GM12872 (cell line): ENCODE measurements at regions not wholly inside any gene's neighbourhood (a gene's known extent, or its start where the extent isn't known, plus 50 kb on each side); places are given as distances from the start of the nearest gene placed in this dataset.

Experiments
- TF ChIP-seq, protein P1 (sequence below): IDR thresholded peaks from 3 replicates; pipeline ENCODE4 v1.5.1; 2011; ENCODE audit warnings: low read depth, mild to moderate bottlenecking, low read length, moderate library complexity; ENCODE audit not compliant: insufficient read depth

DNA sequence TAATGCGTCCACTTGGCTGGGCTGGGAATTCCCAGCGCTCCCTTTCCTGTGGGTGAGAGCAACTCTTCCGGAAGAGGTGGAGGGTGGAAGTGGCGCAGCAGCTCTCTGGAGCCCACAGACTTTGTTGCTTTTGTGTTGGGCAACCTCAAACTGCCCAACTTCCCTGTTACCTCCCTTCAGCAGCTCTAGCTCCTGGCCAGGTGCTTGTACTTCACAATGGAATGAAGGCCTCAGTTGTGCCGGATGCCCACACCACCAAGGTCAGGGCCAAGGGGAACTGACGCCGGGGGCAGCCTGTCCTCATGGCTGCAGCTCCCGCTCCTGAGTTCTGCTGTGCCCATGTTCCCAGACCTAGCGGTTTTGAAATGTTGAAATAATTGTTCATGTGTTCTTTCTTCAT, 322.9 kb downstream of the GALR1 start:
- TF ChIP-seq, protein P1, sequence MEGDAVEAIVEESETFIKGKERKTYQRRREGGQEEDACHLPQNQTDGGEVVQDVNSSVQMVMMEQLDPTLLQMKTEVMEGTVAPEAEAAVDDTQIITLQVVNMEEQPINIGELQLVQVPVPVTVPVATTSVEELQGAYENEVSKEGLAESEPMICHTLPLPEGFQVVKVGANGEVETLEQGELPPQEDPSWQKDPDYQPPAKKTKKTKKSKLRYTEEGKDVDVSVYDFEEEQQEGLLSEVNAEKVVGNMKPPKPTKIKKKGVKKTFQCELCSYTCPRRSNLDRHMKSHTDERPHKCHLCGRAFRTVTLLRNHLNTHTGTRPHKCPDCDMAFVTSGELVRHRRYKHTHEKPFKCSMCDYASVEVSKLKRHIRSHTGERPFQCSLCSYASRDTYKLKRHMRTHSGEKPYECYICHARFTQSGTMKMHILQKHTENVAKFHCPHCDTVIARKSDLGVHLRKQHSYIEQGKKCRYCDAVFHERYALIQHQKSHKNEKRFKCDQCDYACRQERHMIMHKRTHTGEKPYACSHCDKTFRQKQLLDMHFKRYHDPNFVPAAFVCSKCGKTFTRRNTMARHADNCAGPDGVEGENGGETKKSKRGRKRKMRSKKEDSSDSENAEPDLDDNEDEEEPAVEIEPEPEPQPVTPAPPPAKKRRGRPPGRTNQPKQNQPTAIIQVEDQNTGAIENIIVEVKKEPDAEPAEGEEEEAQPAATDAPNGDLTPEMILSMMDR: no peak

DNA sequence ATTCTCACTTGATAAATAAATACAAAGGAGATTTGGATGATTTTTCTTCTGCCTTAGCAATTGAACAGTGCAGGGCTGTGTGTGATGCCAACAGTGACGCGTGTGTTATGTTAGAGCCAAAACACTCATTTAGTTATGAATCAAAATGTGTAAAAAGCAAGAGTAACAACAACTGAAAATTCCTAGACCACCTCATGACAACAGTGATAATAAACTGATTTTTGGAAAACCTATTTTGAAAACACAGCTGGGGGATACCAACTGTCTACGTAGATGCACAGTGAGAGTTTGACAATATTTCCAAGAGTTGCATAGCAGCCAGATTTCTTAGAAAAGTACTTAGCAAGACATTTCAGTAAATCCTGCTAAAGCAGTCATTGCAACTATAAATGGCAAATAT, 323.9 kb downstream of the GALR1 start:
- TF ChIP-seq, protein P1: no peak

DNA sequence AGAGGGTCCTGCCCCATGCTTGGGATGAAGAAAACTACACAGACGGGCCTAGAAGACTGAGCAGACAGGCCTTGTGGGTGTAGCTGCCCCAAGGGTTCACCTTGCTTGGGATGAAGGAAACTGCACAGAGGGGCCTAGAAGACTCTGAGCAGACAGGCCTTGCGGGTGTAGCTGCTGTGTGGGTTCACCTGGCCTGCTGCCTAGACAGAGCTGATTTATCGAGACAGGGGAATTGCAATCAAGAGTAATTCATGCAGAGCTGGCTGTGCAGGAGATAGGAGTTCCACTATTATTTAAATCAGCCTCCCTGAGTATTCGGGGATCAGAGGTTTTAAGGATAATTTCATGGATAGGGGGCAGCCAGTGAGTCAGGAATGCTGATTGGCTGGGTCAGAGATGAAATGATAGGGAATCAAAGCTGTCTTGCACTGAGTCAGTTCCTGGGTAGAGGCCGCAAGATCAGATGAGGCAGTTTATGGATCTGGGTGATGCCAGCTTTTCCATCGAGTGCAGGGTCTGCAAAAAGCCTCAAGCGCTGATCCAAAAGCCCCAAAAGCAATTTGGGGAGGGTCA, 341.4 kb downstream of the GALR1 start:
- TF ChIP-seq, protein P1: no peak

DNA sequence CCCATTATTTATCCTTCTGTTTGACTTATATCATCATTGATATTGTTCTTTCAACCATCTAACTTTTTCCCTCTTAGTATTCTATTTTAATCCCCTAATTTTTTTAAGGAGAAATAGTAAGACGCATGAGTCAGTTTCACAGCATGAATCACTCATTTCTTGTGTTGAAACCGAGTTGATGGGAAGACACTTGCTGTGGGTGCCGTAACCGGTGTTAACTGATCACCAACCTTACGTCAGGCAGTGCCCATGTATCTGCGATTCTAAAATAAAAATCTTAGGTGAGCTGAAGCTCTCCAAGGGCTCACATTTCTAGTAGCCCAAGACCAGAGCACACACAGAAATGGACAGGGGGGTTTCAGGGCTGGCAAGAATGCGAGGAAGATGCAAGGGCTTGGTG, 348.1 kb downstream of the GALR1 start:
- TF ChIP-seq, protein P1: no peak

DNA sequence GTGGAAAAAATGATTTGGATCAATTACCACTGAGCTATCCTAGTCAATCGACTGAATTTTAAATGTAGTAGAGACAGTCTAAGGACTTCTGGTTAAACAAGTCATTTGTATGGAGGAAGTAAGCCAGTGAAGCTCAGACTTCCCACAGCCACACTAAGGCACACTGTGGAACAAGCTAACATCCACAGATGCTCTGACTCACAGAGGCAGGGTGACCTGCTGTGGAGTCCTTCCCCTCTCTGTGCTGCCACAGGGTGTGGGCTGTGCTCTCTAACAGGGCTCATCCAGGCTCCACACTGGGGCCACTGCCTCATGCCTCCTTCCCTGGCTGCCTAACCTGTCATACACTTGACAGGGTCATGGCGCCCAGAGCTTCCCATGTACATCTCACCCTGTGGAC, 351.0 kb downstream of the GALR1 start:
- TF ChIP-seq, protein P1: no peak

DNA sequence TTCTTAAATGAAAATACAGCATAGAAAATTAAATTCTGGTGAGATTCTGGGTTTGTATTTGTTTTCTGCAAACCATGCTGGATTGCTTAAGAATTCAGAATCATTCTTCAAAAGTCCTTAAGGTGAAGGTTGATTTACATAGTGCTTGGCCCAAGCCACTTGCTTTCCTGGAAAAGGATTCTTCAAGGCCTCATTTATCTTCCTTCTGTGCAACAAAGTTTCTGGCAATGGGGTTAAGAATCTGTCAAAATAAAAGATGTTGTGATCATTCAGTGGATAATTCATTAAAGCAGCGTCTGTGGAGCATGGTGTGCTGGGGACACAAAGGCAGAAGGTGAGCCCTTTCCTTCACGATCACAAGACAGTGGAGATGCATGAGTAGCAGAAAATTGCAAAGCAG, 351.9 kb downstream of the GALR1 start:
- TF ChIP-seq, protein P1: no peak

DNA sequence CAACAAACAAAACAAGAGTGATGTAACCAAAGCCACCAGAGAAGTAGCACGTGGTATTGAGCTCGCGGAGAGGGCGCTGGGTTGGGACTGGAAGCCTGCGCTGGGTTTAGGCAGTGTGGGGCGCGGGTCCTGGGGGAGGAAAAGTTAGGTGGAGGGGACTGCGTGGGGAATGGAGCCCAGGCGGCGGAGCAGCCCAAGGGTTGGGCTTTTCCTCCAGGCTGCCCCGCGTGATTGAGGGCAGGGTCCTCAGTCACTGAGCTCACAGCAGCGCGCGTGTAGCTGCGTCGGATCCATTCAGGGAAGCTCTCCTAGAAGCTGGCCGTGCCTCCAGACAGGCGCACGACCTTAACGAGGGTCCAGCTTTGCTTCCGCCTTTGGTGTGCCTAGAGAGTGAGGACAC, 357.4 kb downstream of the GALR1 start:
- TF ChIP-seq, protein P1: no peak
